Omental fat pad (tissue), 3 donors: ENCODE measurements at regions not wholly inside any gene's neighbourhood (a gene's known extent, or its start where the extent isn't known, plus 50 kb on each side); places are given as distances from the start of the nearest gene placed in this dataset.

ENCODE experiments used
- ATAC-seq: fragments of 150-250 bp; one replicate; pipeline ENCODE4 v1.9.1; 2016; ENCODE audit warnings: mild to moderate bottlenecking, moderate library complexity; ENCODE audit not compliant: low FRiP score
- DNase-seq: peaks from one replicate; pipeline ENCODE4 v3.0.0-alpha.2; 2019; ENCODE audit warnings: low spot score
- CTCF ChIP-seq, 3 donors: fragments of 450-650 bp; IDR thresholded peaks; one replicate each; pipeline ENCODE4 v1.5.1; 2016 to 2017; ENCODE audit warnings: antibody characterized with exemption in 3 of 3, mild to moderate bottlenecking in 3 of 3, moderate library complexity in 2 of 3

GRCh38 chr6:149179431-149179830 lies 138.1 kb upstream of the TAB2 start:
- no peak for TF ChIP-seq CTCF (IDR thresholded peaks at IDR 0.05)
- ATAC-seq, result no peak

GRCh38 chr6:149181304-149181703 lies 136.2 kb upstream of the TAB2 start:
- TF ChIP-seq CTCF (IDR thresholded peaks at IDR 0.05), result no peak
- ATAC-seq (no peak), DNase-seq (no peak)

More at GRCh38 chr6:149179431-149179830, 138.1 kb upstream of the TAB2 start:
- DNase-seq, result no peak

- ATAC-seq (no peak), DNase-seq (no peak)
- no peak for TF ChIP-seq CTCF (IDR thresholded peaks at IDR 0.05)
These were observed 135.2 kb upstream of the TAB2 start for GRCh38 chr6:149182262-149182661.

- no peak for TF ChIP-seq CTCF (IDR thresholded peaks at IDR 0.05)
- DNase-seq (no peak), ATAC-seq (no peak)
These were observed 133.0 kb upstream of the TAB2 start for GRCh38 chr6:149184523-149184922.

GRCh38 chr6:149185799-149186357 lies 131.6 kb upstream of the TAB2 start:
- ATAC-seq, result no peak
- TF ChIP-seq CTCF (IDR thresholded peaks at IDR 0.05), result no peak
- no peak for DNase-seq

GRCh38 chr6:149186873-149187272 lies 130.6 kb upstream of the TAB2 start:
- no peak for TF ChIP-seq CTCF (IDR thresholded peaks at IDR 0.05)
- DNase-seq, result no peak
- no peak for ATAC-seq

- no peak for TF ChIP-seq CTCF (IDR thresholded peaks at IDR 0.05)
- DNase-seq (no peak), ATAC-seq (no peak)
These were observed 127.2 kb upstream of the TAB2 start for GRCh38 chr6:149190224-149190831.
